D721Med (cell line): ENCODE measurements at regions not wholly inside any gene's neighbourhood (a gene's known extent, or its start where the extent isn't known, plus 50 kb on each side); places are given as distances from the start of the nearest gene placed in this dataset.
"Not testable (repeated sequence)": the region's sequence is repeated elsewhere in the genome, so short reads cannot be mapped to it uniquely, and the experiment has no call there.

Experiments used
- DNase-seq: peaks from one replicate; pipeline ENCODE4 v3.0.0; 2011; ENCODE audit warnings: low spot score; ENCODE audit not compliant: insufficient read length
- FAIRE-seq: peaks from 2 replicates; lab custom pipeline; 2011; peaks lifted over from hg19 to GRCh38; lab: Jason Lieb, UNC
- CTCF ChIP-seq: IDR thresholded peaks from 2 replicates; pipeline ENCODE4 v1.5.1; 2012; ENCODE audit warnings: mild to moderate bottlenecking, control low read depth; ENCODE audit not compliant: insufficient read depth; ENCODE audit errors: missing control alignments

GRCh38 chr7:145845345-145845744 lies 271.3 kb upstream of the CNTNAP2 start:
- FAIRE-seq = no peak

GRCh38 chr7:145839814-145840213 lies 276.8 kb upstream of the CNTNAP2 start:
- DNase-seq = no peak
- no peak for TF ChIP-seq CTCF
- no peak for FAIRE-seq

More at GRCh38 chr7:145845345-145845744, 271.3 kb upstream of the CNTNAP2 start:
- DNase-seq = no peak
- TF ChIP-seq CTCF = no peak

GRCh38 chr7:145831616-145832206 lies 284.9 kb upstream of the CNTNAP2 start:
- TF ChIP-seq CTCF = no peak
- no peak for FAIRE-seq
- DNase-seq = no peak

- no peak for TF ChIP-seq CTCF
- no peak for DNase-seq
- no peak for FAIRE-seq
Measured at GRCh38 chr7:145817687-145818086, 298.9 kb upstream of the CNTNAP2 start.

- no peak for FAIRE-seq
- no peak for DNase-seq
- no peak for TF ChIP-seq CTCF
Measured at GRCh38 chr7:145812218-145812617, 304.4 kb upstream of the CNTNAP2 start.

GRCh38 chr7:145805496-145805895 lies 311.1 kb upstream of the CNTNAP2 start:
- not testable (repeated sequence) for DNase-seq, FAIRE-seq

GRCh38 chr7:145797507-145797906 lies 319.1 kb upstream of the CNTNAP2 start:
- no peak for DNase-seq
- no peak for TF ChIP-seq CTCF
- no peak for FAIRE-seq

- DNase-seq = no peak
- FAIRE-seq = no peak
- no peak for TF ChIP-seq CTCF
Measured at GRCh38 chr7:145795132-145795531, 321.5 kb upstream of the CNTNAP2 start.
